IMR-90 (cell line): ENCODE measurements at regions not wholly inside any gene's neighbourhood (a gene's known extent, or its start where the extent isn't known, plus 50 kb on each side); places are given as distances from the start of the nearest gene placed in this dataset.
A peak's percentile ranks its signal among the peaks of the same experiment; 100 is the strongest.

ENCODE experiments used
- ATAC-seq: fragments of 200-7000 bp; cut with Tn5 transposase; 2 replicates; pipeline ENCODE4 v1.9.1; 2020; ENCODE audit warnings: low read depth, mild to moderate bottlenecking, moderate library complexity
- BruUV-seq: library from RNA; stranded (reverse); fragments of 400-500 nt; replicated peaks from 2 replicates; lab custom pipeline; 2021; lab: Mats Ljungman, UMichigan
- CTCF ChIA-PET: fragments of 300-600 bp; formaldehyde crosslinking; extraction: SDS; loops from one replicate; lab custom pipeline; 2021; ENCODE audit warnings: antibody characterized with exemption; lab: Yijun Ruan, JAX
- POLR2A ChIA-PET: fragments of 300-600 bp; sonication (Branson Sonifier 250); formaldehyde crosslinking; loops from one replicate; lab custom pipeline; 2022; ENCODE audit warnings: antibody characterized with exemption; ENCODE audit not compliant: unreplicated experiment; lab: Charles Lee
- DNase-seq: peaks from one replicate; pipeline ENCODE4 v3.0.0; 2013
- H2AFZ ChIP-seq: replicated peaks from 2 replicates; pipeline ENCODE3; 2013; ENCODE audit warnings: low read length, mild to moderate bottlenecking; ENCODE audit not compliant: poor library complexity
- H2AK5ac ChIP-seq: 2 replicates; pipeline ENCODE4 v1.6.1; 2013; ENCODE audit warnings: low read depth, low read length, inconsistent platforms
- H2AK9ac ChIP-seq: replicated peaks from 2 replicates; pipeline ENCODE3; 2013; ENCODE audit warnings: mild to moderate bottlenecking, low read depth, low read length, moderate library complexity; ENCODE audit not compliant: poor library complexity
- H2BK120ac ChIP-seq: 2 replicates; pipeline ENCODE4 v1.6.1; 2013; ENCODE audit warnings: low read depth, low read length, inconsistent platforms
- H2BK15ac ChIP-seq: 3 replicates; pipeline ENCODE4 v1.6.1; 2013; ENCODE audit warnings: low read depth, low read length, inconsistent platforms
- H2BK20ac ChIP-seq: 2 replicates; pipeline ENCODE4 v1.6.1; 2013; ENCODE audit warnings: low read depth, mild to moderate bottlenecking, inconsistent platforms, low read length, moderate library complexity
- H2BK5ac ChIP-seq: 2 replicates; pipeline ENCODE4 v1.6.1; 2013; ENCODE audit warnings: mild to moderate bottlenecking, low read depth, low read length, inconsistent platforms; ENCODE audit not compliant: poor library complexity, severe bottlenecking
- H3K14ac ChIP-seq: replicated peaks from 2 replicates; pipeline ENCODE4 v1.6.1; 2013; ENCODE audit warnings: low read depth, low read length, inconsistent platforms
- H3K18ac ChIP-seq: 2 replicates; pipeline ENCODE4 v1.6.1; 2013; ENCODE audit warnings: low read depth, low read length, control low read depth
- H3K23ac ChIP-seq: 2 replicates; pipeline ENCODE4 v1.6.1; 2013; ENCODE audit warnings: low read depth, low read length, inconsistent platforms
- H3K27ac ChIP-seq: 2 replicates; pipeline ENCODE4 v1.5.1; 2013; ENCODE audit warnings: mild to moderate bottlenecking, control low read depth, low read length; ENCODE audit not compliant: insufficient read depth
- H3K27me3 ChIP-seq: 2 replicates; pipeline ENCODE4 v1.6.1; 2013; ENCODE audit warnings: low read length; ENCODE audit not compliant: control insufficient read depth, insufficient read depth
- H3K36me3 ChIP-seq: 2 replicates; pipeline ENCODE4 v1.6.1; 2013; ENCODE audit warnings: low read length, mixed read lengths; ENCODE audit not compliant: control insufficient read depth, insufficient read depth
- H3K4ac ChIP-seq: 2 replicates; pipeline ENCODE4 v1.6.1; 2013; ENCODE audit warnings: low read depth, low read length, inconsistent platforms
- H3K4me1 ChIP-seq: 2 replicates; pipeline ENCODE4 v1.6.1; 2013; ENCODE audit warnings: low read length, mixed read lengths; ENCODE audit not compliant: control insufficient read depth, insufficient read depth
- H3K4me2 ChIP-seq: 2 replicates; pipeline ENCODE4 v1.6.1; 2013; ENCODE audit warnings: low read depth, mild to moderate bottlenecking, control low read depth, low read length, moderate library complexity
- H3K4me3 ChIP-seq: 2 replicates; pipeline ENCODE4 v1.5.1; 2013; ENCODE audit warnings: low read depth, mild to moderate bottlenecking, control low read depth, low read length, moderate library complexity; ENCODE audit not compliant: insufficient read depth
- H3K56ac ChIP-seq: 2 replicates; pipeline ENCODE4 v1.6.1; 2013; ENCODE audit warnings: low read length, inconsistent platforms; ENCODE audit not compliant: insufficient read depth; ENCODE audit errors: extremely low read depth
- H3K79me1 ChIP-seq, 2 experiments: 2 replicates each; pipeline ENCODE4 v1.6.1; 2013; ENCODE audit warnings: low read length in 2 of 2, inconsistent platforms in 1 of 2, low read depth in 1 of 2
- H3K9ac ChIP-seq: 2 replicates; pipeline ENCODE4 v1.6.1; 2013; ENCODE audit warnings: low read depth, low read length, control low read depth
- H3K9me1 ChIP-seq: 2 replicates; pipeline ENCODE4 v1.6.1; 2013; ENCODE audit warnings: low read length, inconsistent platforms; ENCODE audit not compliant: insufficient read depth
- H3K9me3 ChIP-seq: 2 replicates; pipeline ENCODE4 v1.6.1; 2013; ENCODE audit warnings: low read length; ENCODE audit not compliant: control insufficient read depth, insufficient read depth
- H4K20me1 ChIP-seq: 2 replicates; pipeline ENCODE4 v1.6.1; 2013; ENCODE audit warnings: low read length, inconsistent platforms; ENCODE audit not compliant: insufficient read depth
- H4K5ac ChIP-seq: 2 replicates; pipeline ENCODE4 v1.6.1; 2013; ENCODE audit warnings: mild to moderate bottlenecking, low read depth, low read length, control low read depth
- H4K8ac ChIP-seq, 2 experiments: 2 replicates each; pipeline ENCODE4 v1.6.1; 2013; ENCODE audit warnings: low read depth in 2 of 2, low read length in 2 of 2, control low read depth in 1 of 2, inconsistent platforms in 1 of 2
- H4K91ac ChIP-seq: 2 replicates; pipeline ENCODE4 v1.6.1; 2013; ENCODE audit warnings: low read depth, low read length, inconsistent platforms; ENCODE audit not compliant: insufficient read depth
- CEBPB ChIP-seq: IDR thresholded peaks from 2 replicates; pipeline ENCODE4 v1.6.1; 2012; ENCODE audit warnings: low read depth, low read length, improper control_type of control experiment
- CHD1 ChIP-seq: IDR thresholded peaks from 2 replicates; pipeline ENCODE4 v1.6.1; 2012; ENCODE audit warnings: low read depth, low read length, improper control_type of control experiment
- WGBS, 2 experiments: methylation state at CpG; one replicate each; pipeline versions ENCODE4 v1.1.5 to v1.1.7; 2013; ENCODE audit warnings: missing lambda C conversion rate in 2 of 2; ENCODE audit not compliant: insufficient read length in 1 of 2; ENCODE audit errors: extremely low coverage in 2 of 2; 5-methylcytosine and 5-hydroxymethylcytosine counted together
- dilution Hi-C: fragments of 300-500 bp; cut with HindIII; formaldehyde crosslinking; loops from one replicate; pipeline ENCODE4 v1.14.3; 2018; ENCODE audit warnings: low sequenced_read_pairs; ENCODE audit not compliant: unreplicated experiment
- in situ Hi-C: fragments of 300-500 bp; cut with MboI; formaldehyde crosslinking; loops from 3 replicates; pipeline ENCODE4 v1.14.3; 2019; ENCODE audit warnings: low sequenced_read_pairs, inconsistent platforms, mixed read lengths
- intact Hi-C: fragments of 100-400 bp; cut with micrococcal nuclease; formaldehyde crosslinking; loops from 2 replicates; pipeline ENCODE4 v1.10.0; 2022

DNA sequence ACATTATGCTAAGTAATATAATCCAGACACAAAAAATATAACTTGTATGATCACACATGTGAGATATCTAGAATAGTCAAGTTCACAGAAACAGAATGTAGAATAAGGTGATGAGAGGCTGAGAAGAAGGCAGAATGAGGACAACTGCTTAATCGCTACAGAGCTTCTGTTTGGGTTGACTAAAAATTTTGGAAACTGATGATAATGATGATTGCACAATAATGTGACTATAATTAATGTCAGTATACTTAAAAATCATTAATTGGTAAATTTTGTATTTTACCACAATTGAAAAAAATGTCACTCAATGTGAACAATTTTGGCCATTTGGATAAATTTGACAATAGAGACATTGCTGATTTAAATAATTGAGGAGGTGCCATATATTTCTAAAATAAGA is 1374.4 kb upstream of the CDH8 start:
- Histone ChIP-seq H3K27ac (no peak overlapping the region), H3K9me1 (no peaks in the 10 kb centered on the region), H4K5ac (no peak overlapping the region), H3K18ac (no peak overlapping the region), H4K91ac (no peak overlapping the region), H3K4me1 (no peaks in the 10 kb centered on the region), H2AFZ (no peak overlapping the region), H2AK9ac (no peak overlapping the region), H3K9ac (no peak overlapping the region), H2BK120ac (no peak overlapping the region), H2AK5ac (no peak overlapping the region), H2BK5ac (no peak overlapping the region), H3K79me1 (no peaks in the 10 kb centered on the region), H3K36me3 (no peaks in the 10 kb centered on the region), H3K23ac (no peak overlapping the region), H2BK20ac (no peak overlapping the region), H4K8ac (no peak overlapping the region), H3K4me3 (no peak overlapping the region), H3K4ac (no peak overlapping the region), H3K4me2 (no peak overlapping the region), H2BK15ac (no peak overlapping the region), H4K20me1 (no peaks in the 10 kb centered on the region), H3K27me3 (no peaks in the 10 kb centered on the region), H3K56ac (no peak overlapping the region), H3K9me3 (no peaks in the 10 kb centered on the region), H3K14ac (no peak overlapping the region)
- in situ Hi-C loops (no loop called here), intact Hi-C loops (no loop called here), dilution Hi-C loops (no loop called here)
- BruUV-seq, result no TSS peak
- ChIA-PET CTCF (no interaction called here), POLR2A (no interaction called here)
- ATAC-seq (no peak), DNase-seq (no peak)
- TF ChIP-seq CEBPB (peak; percentile 71), CHD1 (no peak)
- no CpG with 5 or more reads among the region's 1 CpG for WGBS, 2 experiments
